ELF-1 (cell line): ENCODE measurements at regions not wholly inside any gene's neighbourhood (a gene's known extent, or its start where the extent isn't known, plus 50 kb on each side); places are given as distances from the start of the nearest gene placed in this dataset.
A peak's percentile ranks its signal among the peaks of the same experiment; 100 is the strongest.

Source experiments
- DNase-seq: peaks from one replicate; pipeline ENCODE4 v3.0.0-alpha.2; 2016; ENCODE audit warnings: low read depth, low spot score

DNA sequence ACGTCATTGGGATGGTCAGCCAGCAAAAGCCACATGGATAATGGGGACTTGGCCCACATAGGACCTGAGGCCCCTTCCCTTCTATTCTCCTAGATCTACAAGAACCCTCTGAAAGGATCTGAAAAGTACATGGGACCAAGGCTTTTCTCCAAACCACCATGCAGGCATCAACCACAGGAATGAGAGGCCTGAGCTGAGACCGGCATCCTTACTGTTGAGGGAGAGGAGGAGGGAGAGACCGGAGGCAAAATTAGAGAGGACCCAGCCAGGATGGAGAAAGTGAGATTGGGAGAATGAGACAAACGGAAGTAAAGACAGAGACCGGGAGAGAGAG lies 281.7 kb downstream of the RRAGC start:
- DNase-seq = no peak

DNA sequence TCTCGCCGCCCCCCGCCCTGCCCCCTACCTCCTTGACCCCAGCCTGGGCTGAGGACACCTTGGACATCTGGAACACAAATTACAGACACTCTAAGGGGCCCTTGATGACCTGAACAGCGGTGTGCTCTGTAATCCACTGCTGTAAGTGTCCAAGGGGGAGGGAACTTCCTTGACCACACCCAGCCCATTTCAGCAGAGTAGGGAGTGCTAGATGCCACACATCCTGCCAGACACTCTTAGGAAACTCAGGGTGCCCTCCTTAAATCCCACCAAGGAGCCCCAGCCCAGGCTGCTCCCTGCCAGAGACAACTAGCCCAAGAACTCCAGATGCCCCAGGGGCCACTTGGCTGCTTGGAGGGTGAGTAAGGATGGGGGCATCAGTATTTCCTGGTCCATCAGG lies 282.2 kb downstream of the RRAGC start:
- DNase-seq = no peak

DNA sequence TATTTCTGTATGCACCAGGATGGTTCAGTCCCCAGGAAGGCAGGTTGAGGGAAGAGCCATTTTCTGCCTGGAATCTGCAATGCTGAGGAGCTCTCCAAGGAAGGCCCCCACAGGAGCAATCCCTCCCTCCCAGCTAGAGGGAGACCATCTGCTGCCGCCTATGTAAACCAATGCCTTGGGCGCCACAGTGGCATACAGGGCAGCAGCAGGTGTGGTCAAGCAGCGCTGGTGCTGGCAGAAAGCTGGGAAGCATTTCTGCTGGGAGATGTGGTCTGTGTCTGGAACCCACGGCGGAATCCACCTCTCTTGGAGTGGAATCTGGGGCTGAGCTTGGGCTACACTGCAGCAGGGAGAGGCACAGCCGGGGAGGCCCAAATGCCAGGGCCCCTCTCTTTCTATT lies 283.3 kb downstream of the RRAGC start:
- no peak for DNase-seq

DNA sequence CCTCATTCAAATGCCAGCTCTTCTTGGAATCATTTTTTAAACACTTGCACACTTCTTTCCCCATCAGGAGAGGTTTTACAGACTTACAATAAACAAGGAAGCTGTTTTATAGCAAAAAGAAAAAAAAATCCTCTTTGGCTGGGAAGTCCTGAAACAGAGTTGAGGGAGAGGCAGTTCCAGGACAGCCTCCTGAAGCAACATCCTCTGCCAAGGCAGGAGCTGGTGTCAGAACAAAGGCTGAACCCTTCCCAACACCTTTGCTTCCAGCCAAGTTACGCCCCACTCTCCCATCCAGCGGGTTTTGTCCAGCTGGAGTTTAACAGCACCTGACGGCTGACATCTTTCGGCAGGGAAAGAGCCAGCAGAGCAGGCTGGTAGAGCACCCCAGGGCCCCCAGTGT lies 287.8 kb downstream of the RRAGC start:
- DNase-seq = no peak

DNA sequence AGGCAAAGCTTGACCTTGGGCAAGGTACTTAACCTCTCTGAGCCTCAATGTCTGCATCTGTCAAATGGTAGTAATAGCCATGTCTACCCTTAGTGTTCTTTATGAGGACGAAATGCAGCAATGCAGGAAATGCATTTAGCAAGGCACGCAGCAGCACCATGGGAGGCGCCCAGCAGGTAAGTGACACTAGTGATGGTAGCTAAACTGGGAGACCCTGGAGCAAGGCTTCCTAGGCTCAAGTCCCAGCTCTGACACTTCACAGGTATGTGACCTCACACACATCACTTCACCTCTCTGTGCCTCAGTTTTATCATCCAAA lies 289.0 kb downstream of the RRAGC start:
- DNase-seq = no peak

DNA sequence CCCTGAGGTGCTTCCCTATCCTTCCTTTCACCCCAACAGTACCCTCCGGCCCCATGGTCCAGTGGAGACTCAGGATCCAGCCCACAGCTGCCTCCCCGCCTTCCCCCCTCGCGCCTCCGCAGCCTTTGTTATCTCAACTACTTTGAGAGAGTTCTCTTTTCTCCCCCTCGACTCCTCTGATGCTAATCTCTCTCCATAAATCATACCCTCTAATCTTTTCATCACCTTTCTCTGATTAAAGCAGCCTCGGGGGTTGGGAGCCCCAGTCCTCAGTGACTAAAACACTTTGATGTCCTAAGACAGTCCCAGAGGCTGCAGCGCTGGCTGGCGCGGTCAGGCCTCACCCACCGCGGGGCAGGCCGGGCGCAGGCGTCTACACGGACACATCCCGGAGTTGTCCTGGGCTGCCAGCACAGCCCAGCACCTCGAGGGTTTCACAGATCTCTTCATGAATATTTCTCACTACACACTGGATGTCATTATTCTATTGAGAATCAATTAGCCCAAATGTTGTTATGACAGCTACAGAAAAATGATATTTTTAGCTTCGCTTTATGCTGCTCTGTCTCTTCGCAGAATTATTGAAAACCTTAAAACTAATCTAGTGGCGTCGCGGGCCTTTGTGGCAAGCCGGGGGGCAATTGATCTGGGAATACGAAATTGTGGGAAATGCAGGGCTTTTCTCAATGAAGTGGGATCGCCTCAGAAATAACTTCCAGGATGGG lies 289.5 kb downstream of the RRAGC start:
- DNase-seq = no peak

DNA sequence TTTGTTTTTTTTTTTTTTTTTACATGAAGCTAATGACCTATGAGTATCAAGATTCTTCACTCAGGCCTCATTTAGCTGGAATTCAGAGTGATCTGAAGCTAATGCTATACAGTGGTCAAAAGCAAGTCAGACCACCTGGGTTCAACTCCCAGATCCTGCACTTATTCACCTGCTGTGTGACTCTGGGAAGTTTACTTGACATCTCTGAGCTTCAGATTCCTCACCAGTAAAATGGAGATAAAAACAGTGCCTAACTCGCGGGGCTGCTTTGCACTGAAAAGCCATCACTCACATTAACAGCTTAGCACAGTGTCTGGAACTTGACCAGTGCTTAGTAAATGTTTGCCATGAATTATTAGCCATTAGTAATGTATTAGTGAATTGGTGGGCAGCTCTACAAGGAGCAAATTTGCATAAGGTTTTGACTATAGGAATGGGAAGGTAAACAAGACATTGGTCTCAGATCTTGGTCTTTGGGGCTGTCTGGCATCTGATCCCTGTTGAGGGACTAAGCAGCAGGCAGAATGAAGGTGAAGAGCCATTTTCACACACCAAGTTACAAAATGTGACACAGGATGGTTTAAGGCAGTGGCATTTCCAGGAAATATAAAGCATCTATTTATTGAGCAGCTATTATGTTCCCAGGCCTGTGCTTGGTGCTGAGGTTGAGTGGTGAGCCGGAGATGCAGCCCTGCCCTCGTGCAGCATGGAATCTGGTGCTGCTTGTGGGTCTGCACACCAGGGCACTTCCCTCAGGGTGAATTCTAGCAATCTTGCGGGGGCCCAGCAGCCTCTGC lies 291.3 kb downstream of the RRAGC start:
- DNase-seq = no peak

GRCh38 chr1:38567401-38567800 lies 292.2 kb downstream of the RRAGC start:
- no peak for DNase-seq

GRCh38 chr1:38565020-38565491 lies 294.5 kb downstream of the RRAGC start:
- no peak for DNase-seq

- no peak for DNase-seq
Observed at GRCh38 chr1:38563942-38564735, 295.4 kb downstream of the RRAGC start.

DNA sequence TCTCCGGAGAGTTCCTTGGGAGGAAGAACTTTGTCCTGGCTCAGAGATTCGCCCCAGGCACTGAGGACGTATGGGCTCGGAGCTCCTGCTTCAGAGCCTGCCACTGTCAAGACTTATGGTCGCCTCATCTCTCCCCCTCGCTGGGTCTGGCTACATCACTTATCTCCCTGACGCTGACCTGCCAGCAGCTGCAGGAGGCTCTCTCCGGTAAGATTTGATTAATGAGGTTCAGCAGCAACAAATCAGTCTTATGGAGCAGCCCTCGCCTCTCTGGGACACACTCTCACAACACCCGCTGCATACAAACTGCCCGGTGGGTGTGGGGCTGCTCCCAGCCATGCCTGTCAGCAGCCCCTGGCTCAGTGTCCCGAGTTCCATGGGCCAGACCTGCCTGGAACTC lies 297.8 kb downstream of the RRAGC start:
- DNase-seq = no peak

GRCh38 chr1:38561110-38561509 lies 298.5 kb downstream of the RRAGC start:
- no peak for DNase-seq

GRCh38 chr1:38560457-38560856 lies 299.1 kb downstream of the RRAGC start:
- DNase-seq = no peak

GRCh38 chr1:38559446-38560165 lies 300.0 kb downstream of the RRAGC start:
- no peak for DNase-seq

DNA sequence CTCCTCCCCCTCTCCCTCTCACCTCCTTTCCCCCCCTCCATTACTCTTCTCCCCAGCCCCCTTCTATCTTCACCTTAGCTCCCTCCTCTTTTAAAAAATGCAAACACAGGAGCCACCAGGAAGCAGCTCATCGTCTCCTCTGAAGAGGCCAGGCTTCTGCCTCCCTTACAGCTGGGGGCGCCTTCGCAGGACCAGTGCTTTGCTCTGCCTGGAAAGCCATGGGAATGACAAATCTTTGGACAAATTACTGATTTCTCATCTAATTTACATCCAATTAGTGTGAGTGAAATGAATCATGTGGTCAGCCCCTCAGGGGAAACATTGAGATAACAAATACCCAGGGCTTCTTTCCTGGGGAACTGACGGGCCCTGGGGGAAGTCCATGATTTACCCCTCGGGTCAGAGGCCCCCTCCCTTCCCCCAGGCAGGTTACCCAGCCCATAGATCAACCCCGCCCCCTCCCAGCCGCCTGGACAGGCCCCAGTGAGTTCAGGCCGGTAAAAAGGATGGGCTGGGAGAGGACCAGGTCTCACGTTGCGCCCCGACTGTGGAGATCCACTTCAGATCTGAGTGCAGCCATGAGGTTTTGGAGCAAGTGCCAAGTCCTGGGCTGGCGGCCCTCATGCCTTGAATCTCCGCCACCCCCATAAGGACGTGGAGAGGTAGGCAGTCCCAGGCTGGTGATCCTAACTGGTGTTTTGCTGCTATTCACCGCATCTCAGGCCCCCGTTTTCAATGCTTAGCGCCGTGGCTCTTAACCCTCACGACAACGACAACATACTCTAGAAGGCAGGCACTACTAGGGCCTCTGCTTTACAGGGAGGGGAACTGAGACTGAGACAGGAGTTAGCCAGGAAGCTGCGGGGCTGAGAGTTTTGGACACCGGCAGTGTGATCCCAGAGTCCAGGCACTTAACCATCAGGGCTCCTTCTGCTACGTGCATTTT lies 300.8 kb downstream of the RRAGC start:
- peak; percentile 56 for DNase-seq

- DNase-seq = no peak
Observed at GRCh38 chr1:38558055-38558454, 301.5 kb downstream of the RRAGC start.

GRCh38 chr1:38555594-38555993 lies 304.0 kb downstream of the RRAGC start:
- no peak for DNase-seq

DNA sequence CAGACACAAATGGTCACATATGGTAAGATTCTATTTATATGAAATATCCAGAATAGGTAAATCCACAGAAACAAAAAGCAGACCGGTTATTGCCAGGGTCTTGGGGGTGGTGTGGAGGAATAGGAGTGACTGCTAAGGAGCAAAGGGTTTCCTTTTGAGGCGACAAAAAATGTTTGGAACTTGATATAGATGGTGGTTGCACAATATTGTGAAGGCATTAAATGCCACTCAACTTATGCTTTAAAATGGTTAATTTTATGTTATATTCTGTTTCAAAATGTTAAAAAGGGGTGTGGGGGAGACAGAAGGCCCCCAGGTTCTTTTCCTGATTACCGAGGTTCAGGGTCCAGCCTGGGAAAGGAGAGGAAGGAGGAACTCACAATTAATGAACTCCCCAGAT lies 304.4 kb downstream of the RRAGC start:
- DNase-seq = no peak

GRCh38 chr1:38551318-38552307 lies 308.0 kb downstream of the RRAGC start:
- DNase-seq = no peak

DNA sequence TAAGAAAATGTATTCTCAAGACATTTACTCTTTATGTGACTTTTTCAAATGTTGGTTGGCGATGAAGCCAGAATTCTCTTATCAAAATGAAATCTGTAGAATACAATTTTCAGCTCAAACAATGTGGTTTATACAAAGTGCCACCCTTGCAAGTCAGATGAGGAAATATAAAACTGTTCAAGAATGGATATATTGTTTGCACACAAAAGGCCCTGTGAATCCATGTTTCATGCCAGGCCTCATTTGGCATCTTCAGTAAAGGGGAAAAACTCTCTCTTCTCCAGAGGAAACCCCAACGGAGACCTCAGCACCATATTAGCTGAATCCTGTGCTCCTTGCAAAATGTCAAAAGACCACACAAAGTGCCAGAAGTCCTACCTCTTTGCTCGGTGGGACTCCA lies 310.4 kb downstream of the RRAGC start:
- no peak for DNase-seq
